SK-N-SH treated with all-trans-retinoic acid at 6 μM for 48 hours (cell line): ENCODE measurements at regions not wholly inside any gene's neighbourhood (a gene's known extent, or its start where the extent isn't known, plus 50 kb on each side); places are given as distances from the start of the nearest gene placed in this dataset.

ENCODE experiments used
- ARNTL ChIP-seq: fragments of 450-650 bp; formaldehyde crosslinking; IDR thresholded peaks from 2 replicates; pipeline ENCODE4 v1.5.0; 2020; ENCODE audit warnings: low read depth, mild to moderate bottlenecking, moderate library complexity, borderline replicate concordance
- BACH2 ChIP-seq: fragments of 250-450 bp; sonication (Bioruptor Pico); IDR thresholded peaks from 2 replicates; pipeline ENCODE4 v1.9.0; 2021; ENCODE audit warnings: mild to moderate bottlenecking, borderline replicate concordance
- OSR1 ChIP-seq: fragments of 250-450 bp; sonication (Bioruptor Pico); IDR thresholded peaks from 2 replicates; pipeline ENCODE4 v1.8.0; 2022; ENCODE audit warnings: moderate library complexity, mild to moderate bottlenecking, inconsistent platforms
- PATZ1 ChIP-seq: fragments of 250-450 bp; sonication (Bioruptor Pico); IDR thresholded peaks from 2 replicates; pipeline ENCODE4 v1.8.0; 2020; ENCODE audit warnings: mild to moderate bottlenecking, moderate library complexity, borderline replicate concordance
- POU6F1 ChIP-seq: fragments of 250-450 bp; sonication (Bioruptor Pico); IDR thresholded peaks from 2 replicates; pipeline ENCODE4 v1.8.0; 2021; ENCODE audit warnings: low read depth, mild to moderate bottlenecking, moderate library complexity, borderline replicate concordance
- RARB ChIP-seq: fragments of 250-450 bp; sonication (Bioruptor Pico); IDR thresholded peaks from 2 replicates; pipeline ENCODE4 v1.8.0; 2021; ENCODE audit warnings: mild to moderate bottlenecking, moderate library complexity
- TSHZ2 ChIP-seq: fragments of 250-450 bp; sonication (Bioruptor Pico); IDR thresholded peaks from 2 replicates; pipeline ENCODE4 v1.5.0; 2020; ENCODE audit warnings: mild to moderate bottlenecking, moderate library complexity
- ZFP30 ChIP-seq: fragments of 450-650 bp; formaldehyde crosslinking; IDR thresholded peaks from 2 replicates; pipeline ENCODE4 v1.5.0; 2022; ENCODE audit warnings: mild to moderate bottlenecking, moderate library complexity
- ZNF70 ChIP-seq: fragments of 450-650 bp; formaldehyde crosslinking; IDR thresholded peaks from 2 replicates; pipeline ENCODE4 v1.5.0; 2020; ENCODE audit warnings: mild to moderate bottlenecking, moderate library complexity
- ZNF8 ChIP-seq: fragments of 450-650 bp; formaldehyde crosslinking; IDR thresholded peaks from 2 replicates; pipeline ENCODE4 v1.5.0; 2020; ENCODE audit warnings: mild to moderate bottlenecking, moderate library complexity

DNA sequence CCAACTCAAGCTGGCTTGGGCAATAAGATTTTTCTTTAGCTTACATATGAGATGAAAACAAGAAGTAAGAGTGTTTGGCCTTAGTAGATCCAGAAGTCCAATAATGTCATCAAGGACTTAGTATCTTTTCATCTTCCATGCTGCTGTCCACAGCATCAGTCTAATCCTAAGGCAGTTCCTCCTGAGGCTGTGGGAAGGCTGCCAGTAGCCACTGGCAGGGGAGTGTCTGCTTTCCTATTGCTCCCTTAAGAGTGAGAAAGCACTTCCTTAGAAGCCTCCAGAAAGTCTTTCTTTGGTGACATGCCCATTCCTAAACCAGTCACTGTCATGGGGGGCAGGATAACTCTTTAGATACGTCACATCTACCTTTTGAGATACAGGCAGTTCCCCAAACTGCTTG, 317.7 kb downstream of the BMP4 start:
- TF ChIP-seq ARNTL (CRISPR knock-in tag) (no peak), PATZ1 (CRISPR knock-in tag) (no peak), ZNF70 (no peak), OSR1 (CRISPR knock-in tag) (no peak), POU6F1 (CRISPR knock-in tag) (no peak), BACH2 (CRISPR knock-in tag) (no peak), RARB (CRISPR knock-in tag) (no peak), TSHZ2 (CRISPR knock-in tag) (no peak), ZFP30 (CRISPR knock-in tag) (no peak), ZNF8 (CRISPR knock-in tag) (no peak)
